ENCODE measurements at regions not wholly inside any gene's neighbourhood (a gene's known extent, or its start where the extent isn't known, plus 50 kb on each side); places are given as distances from the start of the nearest gene placed in this dataset.

DNA sequence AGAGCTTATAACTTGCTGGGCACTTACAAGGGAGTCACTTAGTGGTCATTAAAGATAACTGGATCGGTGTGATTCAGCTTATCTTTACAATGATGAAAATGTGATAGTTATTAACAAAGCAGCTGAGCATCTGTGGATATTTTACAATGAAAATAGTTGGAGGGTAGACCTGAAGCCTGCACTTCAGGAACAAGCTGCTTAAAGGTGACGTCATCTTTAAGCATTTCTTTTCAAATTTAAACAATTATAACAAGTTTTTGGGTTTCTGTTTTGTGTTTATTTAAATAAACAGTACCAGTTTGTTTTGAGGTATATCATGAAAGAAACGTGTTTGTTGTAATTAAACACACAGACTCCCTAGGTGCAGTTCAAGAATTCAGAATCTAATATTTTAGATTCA lies 513.9 kb downstream of the ZNF516 start:
- TF ChIP-seq, protein P1, sequence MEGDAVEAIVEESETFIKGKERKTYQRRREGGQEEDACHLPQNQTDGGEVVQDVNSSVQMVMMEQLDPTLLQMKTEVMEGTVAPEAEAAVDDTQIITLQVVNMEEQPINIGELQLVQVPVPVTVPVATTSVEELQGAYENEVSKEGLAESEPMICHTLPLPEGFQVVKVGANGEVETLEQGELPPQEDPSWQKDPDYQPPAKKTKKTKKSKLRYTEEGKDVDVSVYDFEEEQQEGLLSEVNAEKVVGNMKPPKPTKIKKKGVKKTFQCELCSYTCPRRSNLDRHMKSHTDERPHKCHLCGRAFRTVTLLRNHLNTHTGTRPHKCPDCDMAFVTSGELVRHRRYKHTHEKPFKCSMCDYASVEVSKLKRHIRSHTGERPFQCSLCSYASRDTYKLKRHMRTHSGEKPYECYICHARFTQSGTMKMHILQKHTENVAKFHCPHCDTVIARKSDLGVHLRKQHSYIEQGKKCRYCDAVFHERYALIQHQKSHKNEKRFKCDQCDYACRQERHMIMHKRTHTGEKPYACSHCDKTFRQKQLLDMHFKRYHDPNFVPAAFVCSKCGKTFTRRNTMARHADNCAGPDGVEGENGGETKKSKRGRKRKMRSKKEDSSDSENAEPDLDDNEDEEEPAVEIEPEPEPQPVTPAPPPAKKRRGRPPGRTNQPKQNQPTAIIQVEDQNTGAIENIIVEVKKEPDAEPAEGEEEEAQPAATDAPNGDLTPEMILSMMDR (IDR thresholded peaks at IDR 0.05 in 4 of 5, conservative IDR thresholded peaks at IDR 0.05 in 1 of 5), result no peak
- TF ChIP-seq POLR2A (IDR thresholded peaks at IDR 0.05), result no peak
